HS-27A (cell line): ENCODE measurements at regions not wholly inside any gene's neighbourhood (a gene's known extent, or its start where the extent isn't known, plus 50 kb on each side); places are given as distances from the start of the nearest gene placed in this dataset.
"Not testable (repeated sequence)": the region's sequence is repeated elsewhere in the genome, so short reads cannot be mapped to it uniquely, and the experiment has no call there.

Experiments used
- DNase-seq: peaks from one replicate; pipeline ENCODE4 v3.0.0-alpha.2; 2012; ENCODE audit warnings: low read depth, missing footprints

GRCh38 chr13:58907347-58907746 is 1256.4 kb downstream of the DIAPH3 start:
- no peak for DNase-seq

- no peak for DNase-seq
These were observed 1255.6 kb downstream of the DIAPH3 start for GRCh38 chr13:58908019-58908679.

GRCh38 chr13:58919551-58919950 is 1244.2 kb downstream of the DIAPH3 start:
- DNase-seq: no peak

GRCh38 chr13:58921129-58921528 is 1242.6 kb downstream of the DIAPH3 start:
- no peak for DNase-seq

- no peak for DNase-seq
These were observed 1236.9 kb downstream of the DIAPH3 start for GRCh38 chr13:58926858-58927257.

GRCh38 chr13:58933475-58933874 is 1230.3 kb downstream of the DIAPH3 start:
- no peak for DNase-seq

GRCh38 chr13:58935689-58936088 is 1228.0 kb downstream of the DIAPH3 start:
- no peak for DNase-seq

GRCh38 chr13:58946274-58946673 is 1217.5 kb downstream of the DIAPH3 start:
- no peak for DNase-seq

- DNase-seq: no peak
These were observed 1214.1 kb downstream of the DIAPH3 start for GRCh38 chr13:58949646-58950045.

- DNase-seq: no peak
These were observed 1212.8 kb downstream of the DIAPH3 start for GRCh38 chr13:58950911-58951310.

GRCh38 chr13:58953638-58954037 is 1210.1 kb downstream of the DIAPH3 start:
- DNase-seq: no peak

- DNase-seq: no peak
These were observed 1208.0 kb downstream of the DIAPH3 start for GRCh38 chr13:58955546-58956385.

- not testable (repeated sequence) for DNase-seq
These were observed 1205.6 kb downstream of the DIAPH3 start for GRCh38 chr13:58958097-58958496.

- no peak for DNase-seq
These were observed 1202.8 kb downstream of the DIAPH3 start for GRCh38 chr13:58960888-58961287.

GRCh38 chr13:58963321-58963720 is 1200.4 kb downstream of the DIAPH3 start:
- no peak for DNase-seq

- no peak for DNase-seq
These were observed 1199.7 kb downstream of the DIAPH3 start for GRCh38 chr13:58964048-58964447.

GRCh38 chr13:58977085-58977484 is 1186.6 kb downstream of the DIAPH3 start:
- no peak for DNase-seq

GRCh38 chr13:58978331-58978730 is 1185.4 kb downstream of the DIAPH3 start:
- no peak for DNase-seq

GRCh38 chr13:58979851-58980250 is 1183.9 kb downstream of the DIAPH3 start:
- DNase-seq: no peak

GRCh38 chr13:58985845-58986244 is 1177.9 kb downstream of the DIAPH3 start:
- no peak for DNase-seq

GRCh38 chr13:58989556-58989955 is 1174.2 kb downstream of the DIAPH3 start:
- DNase-seq: no peak

GRCh38 chr13:58991826-58992477 is 1171.8 kb downstream of the DIAPH3 start:
- DNase-seq: no peak

GRCh38 chr13:58992478-58993042 is 1171.2 kb downstream of the DIAPH3 start:
- no peak for DNase-seq
